Gastrocnemius medialis (tissue), 4 donors: ENCODE measurements at regions not wholly inside any gene's neighbourhood (a gene's known extent, or its start where the extent isn't known, plus 50 kb on each side); places are given as distances from the start of the nearest gene placed in this dataset.

Experiments used
- ATAC-seq, 2 donors: fragments of 150-250 bp; one replicate each; pipeline ENCODE4 v1.9.1; 2016
- DNase-seq, 2 donors: peaks; one replicate each; pipeline ENCODE4 v3.0.0-alpha.2; 2019
- H3K27ac ChIP-seq, 4 donors: fragments of 200-600 bp; sonication (generic); 1 replicate in 1 of 4; 2 replicates in 3 of 4; pipeline ENCODE4 v1.5.1; 2016 to 2018; ENCODE audit warnings: mild to moderate bottlenecking in 2 of 4, moderate library complexity in 1 of 4
- H3K27me3 ChIP-seq, 3 donors: fragments of 200-600 bp; sonication (generic) in 2 of 3; 1 replicate in 1 of 3; 2 replicates in 2 of 3; pipeline versions ENCODE4 v1.5.1 to v1.6.0; 2016 to 2019; ENCODE audit warnings: mild to moderate bottlenecking in 1 of 3, moderate library complexity in 1 of 3
- H3K36me3 ChIP-seq, 2 donors: fragments of 200-600 bp; sonication (generic) in 1 of 2; one replicate each; pipeline ENCODE4 v1.5.1; 2017 to 2018
- H3K4me1 ChIP-seq, 2 donors: fragments of 200-600 bp; sonication (generic) in 1 of 2; one replicate each; pipeline ENCODE4 v1.5.1; 2016 to 2017; ENCODE audit warnings: mild to moderate bottlenecking in 2 of 2
- H3K4me3 ChIP-seq, 4 donors: fragments of 200-600 bp; sonication (generic) in 3 of 4; 1 replicate in 1 of 4; 2 replicates in 3 of 4; pipeline ENCODE4 v1.5.1; 2016 to 2019; ENCODE audit warnings: mild to moderate bottlenecking in 2 of 4
- H3K9me3 ChIP-seq, 3 donors: fragments of 200-600 bp; sonication (generic) in 2 of 3; 1 replicate in 1 of 3; 2 replicates in 2 of 3; pipeline ENCODE4 v1.5.1; 2016 to 2019
- POLR2A ChIP-seq, 2 donors: fragments of 450-650 bp; IDR thresholded peaks; one replicate each; pipeline ENCODE4 v1.6.1; 2017; ENCODE audit warnings: antibody characterized with exemption in 2 of 2, mild to moderate bottlenecking in 2 of 2, moderate library complexity in 2 of 2
- in situ Hi-C, 4 donors: fragments of 200-750 bp; cut with MboI; loops; one replicate each; pipeline versions ENCODE4 v1.15.0 to v1.8.0; 2017; ENCODE audit warnings: low sequenced_read_pairs in 4 of 4
- intact Hi-C: fragments of 100-400 bp; cut with DNase I; formaldehyde crosslinking; loops from one replicate; pipeline ENCODE4 v1.15.1; 2023; ENCODE audit warnings: low total_unique reads
- TF ChIP-seq, protein P1 (sequence below), 5 experiments: fragments of 450-650 bp in 3 of 5; fragments of 200-600 bp in 2 of 5; sonication (generic) in 2 of 5; IDR thresholded peaks in 4 of 5; conservative IDR thresholded peaks in 1 of 5; 1 replicate in 4 of 5; 2 replicates in 1 of 5; pipeline ENCODE4 v1.5.1; 2016 to 2019; ENCODE audit warnings: antibody characterized with exemption in 5 of 5, mild to moderate bottlenecking in 3 of 5, moderate library complexity in 3 of 5

DNA sequence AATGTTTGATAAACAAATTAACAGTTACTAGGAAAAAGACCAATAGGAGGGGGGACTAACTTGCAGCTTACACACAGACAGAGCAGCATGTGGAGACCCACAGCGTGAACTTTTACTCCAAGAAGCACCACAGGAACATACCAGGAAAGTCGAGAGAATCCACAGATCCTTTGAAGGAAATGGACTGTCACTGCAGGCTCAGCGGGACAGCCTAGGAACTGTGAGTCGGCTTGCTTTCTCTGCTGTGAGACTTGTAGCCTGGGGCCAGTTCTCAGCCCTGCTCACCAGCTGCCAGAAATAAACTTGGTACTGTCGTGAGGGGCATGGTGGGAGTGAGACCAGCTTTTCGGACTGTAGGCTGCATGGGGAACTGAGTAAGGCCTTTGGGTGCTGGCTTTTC lies 1211.5 kb downstream of the PCDH17 start:
- DNase-seq, result no peak
- intact Hi-C loops (no loop called here), in situ Hi-C loops (no loop called here)
- no peaks in the 10 kb centered on the region for H3K27me3 ChIP-seq
- ATAC-seq, result no peak
- no peak overlapping the region for H3K4me3 ChIP-seq
- no peak for TF ChIP-seq POLR2A (IDR thresholded peaks at IDR 0.05)
- TF ChIP-seq, protein P1, sequence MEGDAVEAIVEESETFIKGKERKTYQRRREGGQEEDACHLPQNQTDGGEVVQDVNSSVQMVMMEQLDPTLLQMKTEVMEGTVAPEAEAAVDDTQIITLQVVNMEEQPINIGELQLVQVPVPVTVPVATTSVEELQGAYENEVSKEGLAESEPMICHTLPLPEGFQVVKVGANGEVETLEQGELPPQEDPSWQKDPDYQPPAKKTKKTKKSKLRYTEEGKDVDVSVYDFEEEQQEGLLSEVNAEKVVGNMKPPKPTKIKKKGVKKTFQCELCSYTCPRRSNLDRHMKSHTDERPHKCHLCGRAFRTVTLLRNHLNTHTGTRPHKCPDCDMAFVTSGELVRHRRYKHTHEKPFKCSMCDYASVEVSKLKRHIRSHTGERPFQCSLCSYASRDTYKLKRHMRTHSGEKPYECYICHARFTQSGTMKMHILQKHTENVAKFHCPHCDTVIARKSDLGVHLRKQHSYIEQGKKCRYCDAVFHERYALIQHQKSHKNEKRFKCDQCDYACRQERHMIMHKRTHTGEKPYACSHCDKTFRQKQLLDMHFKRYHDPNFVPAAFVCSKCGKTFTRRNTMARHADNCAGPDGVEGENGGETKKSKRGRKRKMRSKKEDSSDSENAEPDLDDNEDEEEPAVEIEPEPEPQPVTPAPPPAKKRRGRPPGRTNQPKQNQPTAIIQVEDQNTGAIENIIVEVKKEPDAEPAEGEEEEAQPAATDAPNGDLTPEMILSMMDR (IDR thresholded peaks at IDR 0.05 in 4 of 5, conservative IDR thresholded peaks at IDR 0.05 in 1 of 5), result no peak
- no peak overlapping the region for H3K27ac ChIP-seq
- no peaks in the 10 kb centered on the region for H3K9me3 ChIP-seq
- no peaks in the 10 kb centered on the region for H3K4me1 ChIP-seq
- H3K36me3 ChIP-seq, result no peaks in the 10 kb centered on the region

DNA sequence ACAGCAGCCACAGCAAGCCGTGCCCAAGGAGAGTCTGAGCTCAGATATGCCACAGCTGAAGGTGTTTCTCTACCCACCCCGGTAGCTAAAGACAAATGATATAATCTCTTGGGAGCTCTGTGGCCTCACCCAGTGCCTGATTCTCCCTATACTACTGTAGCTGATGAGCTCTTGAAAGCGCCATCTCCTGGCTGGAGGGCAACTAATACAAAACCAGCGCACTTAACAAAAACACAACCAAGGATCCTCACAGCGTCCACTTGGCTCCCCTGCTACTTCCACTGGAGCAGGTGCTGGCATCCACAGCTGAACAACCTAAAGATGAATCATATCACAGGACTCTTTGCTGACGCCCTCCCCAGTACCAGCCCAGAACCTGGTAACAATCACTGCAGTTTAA lies 1212.0 kb downstream of the PCDH17 start:
- H3K4me1 ChIP-seq, result no peaks in the 10 kb centered on the region
- H3K36me3 ChIP-seq, result no peaks in the 10 kb centered on the region
- TF ChIP-seq, protein P1 (IDR thresholded peaks at IDR 0.05 in 4 of 5, conservative IDR thresholded peaks at IDR 0.05 in 1 of 5), result no peak
- no peak for TF ChIP-seq POLR2A (IDR thresholded peaks at IDR 0.05)
- intact Hi-C loops, result no loop called here
- in situ Hi-C loops, result no loop called here
- H3K27ac ChIP-seq, result no peak overlapping the region
- H3K4me3 ChIP-seq, result no peak overlapping the region
- ATAC-seq (no peak), DNase-seq (no peak)
- no peaks in the 10 kb centered on the region for H3K27me3 ChIP-seq
- H3K9me3 ChIP-seq, result no peaks in the 10 kb centered on the region

DNA sequence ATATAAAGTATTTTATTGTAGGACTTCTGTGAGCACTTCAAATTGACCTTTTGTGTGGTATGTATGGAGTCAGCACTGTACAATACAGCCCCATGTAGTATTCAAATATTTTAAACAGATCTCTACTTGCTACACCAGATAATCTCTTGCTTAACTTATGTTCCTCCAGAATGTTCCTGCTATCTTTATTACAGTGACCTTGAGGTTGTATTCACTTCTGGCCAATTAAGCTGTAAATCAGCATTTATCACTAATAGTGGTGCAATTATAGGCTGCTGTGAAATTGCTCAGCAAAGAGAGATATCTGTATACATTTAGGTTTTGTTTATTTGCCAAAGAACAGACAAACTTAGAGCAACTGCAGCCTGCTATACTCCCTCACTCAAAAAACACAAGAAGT lies 1218.6 kb downstream of the PCDH17 start:
- Histone ChIP-seq H3K4me3 (no peak overlapping the region), H3K27me3 (no peaks in the 10 kb centered on the region), H3K9me3 (no peaks in the 10 kb centered on the region), H3K36me3 (no peaks in the 10 kb centered on the region), H3K4me1 (no peaks in the 10 kb centered on the region), H3K27ac (no peak overlapping the region)
- in situ Hi-C loops, result no loop called here
- intact Hi-C loops, result no loop called here
- no peak for DNase-seq
- no peak for ATAC-seq
- TF ChIP-seq, protein P1 (IDR thresholded peaks at IDR 0.05 in 4 of 5, conservative IDR thresholded peaks at IDR 0.05 in 1 of 5), result no peak

DNA sequence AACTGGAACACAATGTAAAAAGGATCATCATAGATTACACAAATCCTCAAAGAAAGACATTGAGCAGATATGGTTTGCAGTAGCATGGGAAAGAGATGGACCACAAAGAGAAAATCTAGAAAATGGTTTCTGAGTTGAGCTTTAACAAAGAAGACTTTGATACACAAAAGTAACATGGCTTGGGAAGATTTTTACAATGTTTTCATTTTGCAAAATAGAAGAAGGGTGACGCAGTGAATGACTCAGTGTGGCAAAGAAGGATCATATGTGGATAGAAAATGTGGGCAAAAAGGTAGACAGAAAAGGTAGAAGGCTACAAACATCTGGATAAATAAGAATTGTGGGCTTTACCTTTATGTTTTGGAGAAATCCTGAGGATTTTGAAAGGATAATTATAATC lies 1220.5 kb downstream of the PCDH17 start:
- Histone ChIP-seq H3K9me3 (no peaks in the 10 kb centered on the region), H3K27ac (no peak overlapping the region), H3K27me3 (no peaks in the 10 kb centered on the region), H3K4me3 (no peak overlapping the region), H3K36me3 (no peaks in the 10 kb centered on the region), H3K4me1 (no peaks in the 10 kb centered on the region)
- in situ Hi-C loops, result no loop called here
- DNase-seq, result no peak
- intact Hi-C loops, result no loop called here
- no peak for TF ChIP-seq POLR2A (IDR thresholded peaks at IDR 0.05)
- TF ChIP-seq, protein P1 (IDR thresholded peaks at IDR 0.05 in 4 of 5, conservative IDR thresholded peaks at IDR 0.05 in 1 of 5), result no peak
- ATAC-seq, result no peak

DNA sequence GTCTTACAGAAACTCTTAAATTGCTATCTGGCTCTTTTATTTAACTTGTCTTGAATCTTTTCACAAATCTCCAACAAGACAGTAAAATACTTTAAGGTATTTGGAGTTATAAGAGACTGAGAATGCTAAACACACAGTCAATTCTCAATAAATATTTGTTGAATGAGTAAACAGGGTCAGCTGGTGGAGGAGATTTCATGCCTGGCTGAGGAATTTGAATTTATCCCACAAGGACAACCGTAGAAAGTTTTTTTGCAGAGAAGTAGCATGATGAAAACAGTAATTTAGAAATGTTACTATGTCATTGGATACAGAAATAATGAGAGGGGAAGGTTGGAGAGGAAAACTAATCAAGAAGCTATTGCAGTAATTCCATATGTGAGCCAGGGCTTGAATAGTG lies 1223.7 kb downstream of the PCDH17 start:
- TF ChIP-seq, protein P1 (IDR thresholded peaks at IDR 0.05 in 4 of 5, conservative IDR thresholded peaks at IDR 0.05 in 1 of 5), result no peak
- TF ChIP-seq POLR2A (IDR thresholded peaks at IDR 0.05), result no peak
- Histone ChIP-seq H3K9me3 (no peaks in the 10 kb centered on the region), H3K4me1 (no peaks in the 10 kb centered on the region), H3K4me3 (no peak overlapping the region), H3K36me3 (no peaks in the 10 kb centered on the region), H3K27me3 (no peaks in the 10 kb centered on the region), H3K27ac (no peak overlapping the region)
- in situ Hi-C loops, result no loop called here
- DNase-seq, result no peak
- intact Hi-C loops, result no loop called here
- ATAC-seq, result no peak
